HG03378 (cell line): ENCODE measurements at regions not wholly inside any gene's neighbourhood (a gene's known extent, or its start where the extent isn't known, plus 50 kb on each side); places are given as distances from the start of the nearest gene placed in this dataset.

Experiments
- ATAC-seq: cut with Tn5 transposase; IDR thresholded peaks from one replicate; pipeline ENCODE4 v1.9.1; 2021; ENCODE audit warnings: mild to moderate bottlenecking, moderate library complexity; ENCODE audit not compliant: unreplicated experiment

DNA sequence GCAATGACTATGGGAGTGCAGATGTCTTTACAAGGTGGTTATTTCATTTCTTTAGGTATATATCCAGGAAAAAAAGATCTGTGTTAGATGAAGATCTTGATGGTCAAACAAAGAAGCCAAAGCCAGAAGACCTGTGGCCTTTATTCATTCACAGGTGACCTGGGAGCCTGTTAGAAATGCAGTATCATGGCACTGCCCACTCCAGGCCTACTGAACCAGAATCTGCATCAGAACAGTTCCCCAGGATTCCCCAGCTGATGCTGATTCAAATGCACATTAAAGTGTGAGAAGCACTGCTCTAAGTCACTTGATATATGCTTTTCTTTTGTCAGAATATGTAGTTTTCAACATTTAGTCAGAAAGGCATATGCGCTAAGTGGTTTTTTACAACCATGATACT lies 251.1 kb downstream of the IPMK start:
- ATAC-seq = no peak

DNA sequence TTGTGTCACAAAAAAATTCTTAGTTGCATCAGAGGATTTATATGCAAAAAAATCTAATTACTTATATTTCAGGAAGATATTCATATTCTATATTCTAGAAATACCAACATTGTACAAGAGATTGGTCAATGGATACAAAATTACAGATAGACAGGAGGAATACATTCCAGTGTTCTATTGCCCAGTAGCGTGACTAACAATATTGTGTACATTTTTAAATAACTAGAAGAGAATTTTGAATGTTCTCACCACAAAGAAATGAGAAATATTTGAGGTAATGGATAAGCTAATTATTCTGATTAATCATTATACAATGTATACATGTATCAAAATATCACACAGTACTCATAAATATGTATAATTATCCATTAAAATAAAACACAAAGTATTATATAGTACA lies 253.3 kb downstream of the IPMK start:
- ATAC-seq = no peak

DNA sequence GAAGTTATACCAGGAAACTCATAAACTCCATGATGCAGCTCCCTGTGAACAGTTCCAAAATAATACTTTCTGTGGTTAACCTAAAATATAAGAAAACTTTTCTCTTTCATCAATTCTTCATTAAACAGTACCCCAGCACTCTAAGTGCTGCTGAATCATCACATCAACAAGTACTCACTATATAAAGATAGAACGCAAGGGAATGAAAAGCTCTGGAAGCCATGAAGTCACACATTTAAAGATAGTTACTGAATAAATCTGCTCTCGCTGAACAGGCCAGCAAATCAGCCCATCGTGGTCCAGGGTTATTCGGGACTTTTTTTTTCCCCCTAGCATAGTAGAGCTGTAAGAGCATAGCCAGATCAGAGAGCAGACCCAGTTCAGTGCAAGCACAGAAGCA lies 254.3 kb downstream of the IPMK start:
- no peak for ATAC-seq

DNA sequence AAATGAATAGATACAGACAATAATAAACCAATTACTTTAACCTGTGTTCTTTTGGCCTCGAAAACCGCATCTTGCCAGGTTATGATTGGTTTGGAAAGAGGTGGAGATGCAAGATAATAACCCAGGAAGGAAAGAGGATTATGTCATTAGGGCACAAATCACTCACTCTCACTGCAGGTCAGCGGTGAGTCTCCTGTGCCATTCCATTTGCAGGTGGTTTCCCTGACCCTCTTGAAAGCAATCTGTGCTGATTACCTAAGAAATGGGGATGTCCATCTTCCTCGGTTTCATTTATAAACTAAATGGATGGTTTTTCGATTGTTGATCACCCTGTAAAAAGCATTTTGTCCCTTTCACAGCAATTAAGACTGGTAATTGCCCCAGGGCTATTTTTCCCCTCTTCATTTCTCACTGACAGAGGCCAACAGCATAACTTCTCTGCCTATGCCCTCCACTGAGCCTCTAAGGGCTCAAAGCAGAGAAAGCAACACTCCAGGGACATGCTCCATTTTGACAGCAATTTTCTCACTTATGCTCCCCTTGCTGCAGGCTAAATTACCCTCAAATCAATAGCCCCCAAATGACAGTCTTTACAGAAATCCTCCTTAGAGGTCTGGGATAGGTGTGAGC lies 257.5 kb downstream of the IPMK start:
- no peak for ATAC-seq

DNA sequence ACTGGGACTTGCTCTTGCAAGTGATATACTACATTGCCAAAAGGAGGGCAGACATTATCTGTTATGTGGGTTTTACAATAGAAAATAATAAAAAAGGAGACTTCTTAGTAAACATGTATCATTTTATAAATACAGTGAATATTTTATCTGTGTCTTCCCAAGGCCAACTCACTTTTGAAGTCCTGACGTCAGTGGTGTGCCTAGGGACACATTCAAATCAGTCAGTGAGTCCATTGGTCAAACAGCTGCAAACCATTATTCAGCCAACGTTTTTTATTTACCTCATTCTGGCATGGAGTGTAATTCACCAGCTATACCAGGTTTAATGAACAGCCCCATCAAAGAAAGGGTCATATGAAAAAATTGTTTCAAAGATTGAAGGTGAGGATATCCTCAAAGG lies 263.7 kb downstream of the IPMK start:
- no peak for ATAC-seq

DNA sequence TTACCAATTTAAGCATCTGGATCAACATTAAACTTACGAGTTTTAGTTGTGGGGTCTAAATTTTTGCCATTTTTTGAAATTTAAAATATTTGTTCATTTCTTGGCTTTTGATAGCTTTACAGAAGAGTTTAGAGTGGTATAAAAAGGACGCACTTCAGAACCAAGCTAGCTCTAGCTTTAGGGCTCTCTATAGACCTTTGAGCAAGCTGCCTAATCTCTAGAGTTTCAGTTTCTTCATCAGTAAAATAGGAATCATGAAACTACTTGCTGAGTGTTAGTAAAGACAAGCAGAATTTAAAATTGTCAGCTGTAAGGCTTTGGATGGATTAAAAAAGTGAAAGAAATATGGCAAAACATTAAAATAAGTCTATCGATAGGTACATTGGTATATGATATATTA lies 266.5 kb downstream of the IPMK start:
- ATAC-seq = no peak

DNA sequence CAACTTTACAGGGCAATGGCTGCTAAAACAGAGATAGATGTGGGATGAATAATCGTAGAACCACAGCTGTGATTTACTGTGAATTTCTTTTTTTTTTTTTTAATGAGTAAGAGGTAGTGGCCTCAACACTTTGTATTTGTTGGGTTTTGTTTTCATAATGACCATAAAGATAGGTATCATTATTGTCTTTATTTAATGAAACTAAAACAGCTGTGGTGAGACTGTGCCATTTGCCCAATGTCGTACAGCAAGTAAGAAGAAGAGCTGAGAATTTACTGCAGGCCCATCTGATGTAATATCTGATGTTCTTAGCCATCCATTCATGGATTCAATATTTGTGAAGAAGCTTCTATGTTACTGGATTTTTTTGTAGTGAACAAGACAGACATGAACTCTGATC lies 271.2 kb downstream of the IPMK start:
- no peak for ATAC-seq

DNA sequence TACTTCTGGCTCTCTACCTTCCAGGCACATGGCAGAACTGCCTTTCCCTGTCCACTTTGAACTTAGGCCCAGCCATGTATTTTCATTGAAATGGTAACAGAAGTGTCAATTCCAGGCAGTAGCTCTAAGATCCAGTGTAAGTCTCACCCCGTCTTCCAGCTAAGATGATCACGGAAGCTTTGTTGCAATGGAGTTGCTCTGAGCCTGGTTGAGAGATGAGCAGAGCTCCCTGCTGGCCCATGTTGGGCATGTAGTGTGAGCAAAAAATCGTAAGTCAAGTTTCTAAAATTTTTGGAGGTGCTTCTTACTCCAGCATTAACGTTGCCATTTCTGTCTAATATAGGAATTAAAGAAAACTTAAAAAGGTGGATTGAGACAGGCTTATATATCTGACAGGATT lies 274.4 kb downstream of the IPMK start:
- no peak for ATAC-seq

DNA sequence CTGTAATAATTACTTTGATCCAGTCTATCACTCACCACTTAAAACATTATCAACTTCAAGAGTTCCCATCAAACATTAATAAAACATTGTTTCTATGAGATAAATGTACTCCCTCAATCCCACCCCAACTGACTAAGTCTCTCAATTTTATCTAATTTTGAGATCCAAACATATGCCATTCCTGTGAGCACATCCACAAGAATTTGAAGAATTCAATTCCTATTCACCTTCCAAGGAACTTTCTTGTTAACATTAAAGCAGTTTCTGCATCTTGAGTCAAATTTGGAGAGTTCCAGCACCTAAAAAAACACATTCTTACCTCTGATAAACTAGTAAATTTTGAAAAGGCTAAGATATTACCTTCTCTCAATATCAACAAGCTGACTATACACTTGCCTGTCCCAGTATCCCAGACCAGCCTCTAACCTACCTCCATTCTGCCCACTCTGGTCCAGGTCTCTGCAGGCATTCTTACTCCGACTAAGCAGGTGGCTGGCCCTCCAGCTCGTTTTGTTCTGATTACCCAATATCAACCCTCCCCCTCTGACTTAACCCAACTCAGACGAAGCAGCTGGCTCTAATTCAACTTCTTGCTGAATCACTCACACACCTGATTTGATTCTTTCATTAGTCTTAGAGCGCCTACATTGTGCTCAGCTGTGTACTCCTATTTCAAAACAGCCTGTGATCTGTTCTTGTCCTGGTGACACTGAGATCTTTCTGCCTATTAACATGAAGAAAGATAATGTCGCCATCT lies 275.2 kb downstream of the IPMK start:
- no peak for ATAC-seq

DNA sequence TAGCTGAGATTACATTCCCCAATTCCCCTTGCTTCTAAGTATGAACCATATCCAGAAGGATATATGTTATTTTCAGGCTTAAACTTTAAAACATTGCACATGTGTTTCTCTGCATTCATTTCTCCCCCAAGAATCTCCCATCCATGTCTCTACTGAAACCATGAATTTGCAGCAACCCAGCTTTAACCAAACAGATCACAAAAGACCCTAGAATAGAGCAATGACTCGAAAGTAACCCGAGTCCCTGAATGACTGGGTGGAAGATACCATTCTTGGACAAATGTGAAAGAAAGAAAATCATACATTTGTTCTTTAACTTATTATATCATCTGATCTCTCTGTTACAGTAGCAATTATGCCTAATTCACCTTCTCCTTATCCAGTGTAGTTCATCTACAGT lies 278.7 kb downstream of the IPMK start:
- no peak for ATAC-seq

DNA sequence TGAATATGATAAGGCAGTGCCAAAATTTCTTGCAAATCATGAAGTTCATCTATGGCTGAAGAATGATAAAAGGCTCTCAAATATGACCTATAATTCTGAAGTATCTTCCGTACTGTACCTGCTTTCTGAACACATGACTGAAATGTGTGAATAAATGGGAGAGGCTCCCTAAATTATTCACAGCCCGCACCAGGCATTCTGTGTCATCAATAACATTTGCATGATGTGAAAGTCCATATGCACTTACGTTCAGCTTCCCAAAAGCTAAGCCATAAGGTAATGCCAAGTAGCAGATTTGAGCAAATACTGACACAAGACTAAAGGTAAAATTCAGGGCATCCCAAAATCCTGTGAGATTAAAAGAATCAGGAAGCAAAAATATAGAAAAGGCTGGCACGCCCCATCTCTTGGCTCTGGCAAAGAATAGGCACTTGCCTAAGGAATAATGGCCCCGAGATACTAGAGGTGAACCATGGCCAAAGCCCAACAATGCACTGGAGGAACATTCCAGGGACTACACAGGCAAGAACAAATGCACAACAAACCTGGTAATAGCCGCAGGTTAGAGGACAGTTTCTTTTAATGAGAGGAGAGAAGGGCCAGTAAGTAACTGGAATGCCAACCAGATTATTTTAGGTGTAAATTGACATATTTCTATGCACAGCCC lies 280.5 kb downstream of the IPMK start:
- ATAC-seq = no peak

DNA sequence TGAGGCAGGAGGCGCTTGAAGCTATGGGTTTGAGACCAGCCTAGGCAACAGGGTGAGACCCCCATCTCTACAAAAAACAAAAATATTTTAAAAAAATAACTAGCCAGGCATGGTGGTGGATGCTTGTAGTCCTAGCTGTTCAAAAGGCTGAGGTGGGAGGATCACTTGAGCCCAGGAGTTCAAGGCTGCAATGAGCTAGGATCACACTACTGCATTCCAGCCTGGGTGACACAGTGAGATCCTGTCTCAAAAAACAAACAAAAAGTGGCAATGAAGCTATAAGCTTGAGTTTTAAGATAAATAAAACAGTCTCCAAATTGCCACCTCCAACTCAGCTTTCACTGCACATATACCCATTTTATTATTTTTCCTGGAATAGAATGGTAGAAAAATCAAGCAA lies 281.3 kb downstream of the IPMK start:
- ATAC-seq = no peak

DNA sequence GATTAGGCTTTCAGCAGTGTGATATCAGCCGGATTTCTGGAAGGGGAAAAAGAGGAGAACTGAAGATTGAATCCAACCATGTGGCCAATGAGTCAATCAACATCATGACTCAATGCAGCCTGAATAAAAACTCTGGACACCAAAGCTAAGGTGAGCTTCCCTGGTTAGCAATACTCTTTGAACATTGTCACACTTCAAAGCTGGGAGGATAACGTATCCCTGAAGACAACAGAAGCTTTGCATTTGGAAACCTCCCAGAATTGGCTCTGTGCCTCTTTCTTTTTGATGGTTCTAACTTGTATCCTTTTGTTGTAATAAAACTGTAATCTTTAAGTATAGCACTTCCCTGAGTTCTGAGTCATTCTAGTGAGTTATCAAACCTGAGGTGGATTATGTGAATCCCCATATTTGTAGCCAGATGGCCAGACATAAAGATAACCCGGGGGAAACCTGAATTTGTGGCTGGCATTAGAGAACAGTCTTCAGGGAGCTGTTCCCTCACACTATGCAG lies 284.4 kb downstream of the IPMK start:
- ATAC-seq = no peak

DNA sequence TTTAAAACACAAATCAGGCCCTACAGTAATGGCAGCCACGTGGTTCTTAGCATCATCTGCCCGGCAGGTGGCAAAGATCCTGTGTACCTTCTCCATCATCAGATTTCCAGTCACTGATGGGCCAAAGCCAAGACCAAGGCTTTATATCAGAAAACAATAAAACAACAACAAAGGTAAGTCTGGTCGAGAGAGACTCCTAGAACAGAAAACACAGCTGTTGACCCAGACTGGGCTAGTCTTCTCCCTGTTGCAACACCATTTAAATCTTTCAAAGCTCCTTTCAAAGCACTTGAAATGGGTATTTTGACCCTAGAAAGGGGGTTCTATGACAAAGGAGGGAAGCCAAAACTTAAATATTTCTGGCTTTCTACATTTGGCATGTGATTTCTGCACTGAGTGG lies 285.6 kb downstream of the IPMK start:
- no peak for ATAC-seq

DNA sequence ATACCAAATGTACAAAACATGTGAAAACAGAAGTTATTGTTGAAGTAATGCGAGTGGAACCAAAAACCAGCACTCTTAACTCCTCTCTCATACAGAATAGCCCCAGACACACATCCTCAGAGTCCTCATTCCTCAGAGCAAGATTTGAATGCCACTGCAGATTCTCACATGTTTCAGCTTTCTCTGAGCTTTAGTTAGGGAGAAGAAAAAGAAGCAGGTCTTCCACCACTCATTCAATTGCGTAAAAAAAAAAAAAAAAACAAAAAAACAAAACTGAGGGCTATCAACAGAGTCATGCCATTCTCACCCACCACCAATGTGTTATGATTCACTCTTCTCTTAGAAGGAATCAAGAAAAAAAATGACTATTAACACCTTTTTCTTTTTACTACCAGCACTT lies 287.7 kb downstream of the IPMK start:
- no peak for ATAC-seq

DNA sequence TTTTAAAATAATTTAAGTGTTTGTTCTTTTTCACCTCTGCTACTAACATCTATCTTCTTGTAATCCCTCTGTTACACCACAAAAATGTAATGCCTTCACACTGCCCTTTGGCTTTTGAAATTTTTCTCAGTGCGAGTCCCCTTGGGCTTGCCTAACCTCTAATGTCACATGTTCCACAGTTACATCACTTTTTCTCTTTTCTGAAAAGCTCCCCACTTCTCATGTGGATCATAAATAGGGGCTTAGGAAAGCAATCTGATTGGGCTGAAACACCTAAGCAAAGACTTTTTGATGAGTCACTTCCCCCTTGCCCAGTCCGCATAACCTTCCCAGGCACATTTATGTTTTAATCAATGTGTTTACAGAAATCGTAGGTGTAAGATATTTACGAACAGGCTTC lies 288.2 kb downstream of the IPMK start:
- ATAC-seq = no peak

DNA sequence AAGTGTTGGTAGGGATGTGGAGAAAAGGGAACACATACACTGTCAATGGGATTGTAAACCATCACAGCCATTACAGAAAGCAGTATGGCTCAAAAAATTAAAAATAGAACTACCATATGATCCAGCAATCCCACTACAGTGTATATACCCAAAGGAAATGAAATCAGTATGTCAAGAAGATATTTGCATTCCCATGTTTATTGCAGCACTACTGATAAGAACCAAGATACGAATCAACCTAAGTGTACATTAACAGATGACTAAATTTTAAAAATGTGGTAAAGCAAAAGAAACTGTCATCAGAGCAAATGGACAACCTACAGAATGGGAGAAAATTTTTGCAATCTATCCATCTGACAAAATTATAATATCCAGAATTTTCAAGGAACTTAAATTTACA lies 290.4 kb downstream of the IPMK start:
- no peak for ATAC-seq

DNA sequence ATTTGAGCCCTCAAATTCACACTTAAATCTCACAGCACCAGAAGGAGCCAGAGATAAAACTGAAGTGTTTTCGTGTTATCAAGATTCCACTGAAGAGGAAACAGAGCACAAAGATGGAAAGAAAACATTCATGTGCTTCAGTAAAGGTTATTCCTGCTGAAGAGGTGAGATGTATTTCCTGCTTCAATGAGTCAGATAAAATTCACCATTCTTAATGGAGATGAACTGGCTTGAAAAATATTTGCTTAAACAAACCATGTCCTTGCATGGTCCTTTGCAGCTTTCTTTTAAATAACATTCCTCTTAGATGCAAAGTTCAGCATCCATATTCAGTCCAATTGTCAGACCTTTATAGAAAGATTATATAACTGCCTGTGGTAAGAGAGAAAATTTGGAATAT lies 294.2 kb downstream of the IPMK start:
- no peak for ATAC-seq

DNA sequence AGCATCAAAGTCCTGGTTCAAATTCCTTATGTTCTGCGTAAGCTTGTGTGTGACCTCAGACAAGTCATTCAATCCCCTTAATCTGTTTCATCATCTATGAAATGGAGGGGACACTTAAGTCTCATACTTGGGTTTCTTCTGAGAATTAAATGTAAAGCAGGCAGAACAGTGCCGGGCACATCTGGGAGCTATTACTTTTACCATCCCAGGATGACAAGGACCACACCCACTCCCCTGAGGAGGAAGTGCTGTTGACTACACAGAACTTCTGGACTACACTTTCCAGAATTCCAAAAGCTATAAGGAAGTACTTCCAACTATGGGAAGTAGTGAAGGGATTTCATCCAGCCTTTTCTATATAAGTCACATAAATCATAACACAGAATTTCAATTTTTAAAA lies 294.9 kb downstream of the IPMK start:
- no peak for ATAC-seq

DNA sequence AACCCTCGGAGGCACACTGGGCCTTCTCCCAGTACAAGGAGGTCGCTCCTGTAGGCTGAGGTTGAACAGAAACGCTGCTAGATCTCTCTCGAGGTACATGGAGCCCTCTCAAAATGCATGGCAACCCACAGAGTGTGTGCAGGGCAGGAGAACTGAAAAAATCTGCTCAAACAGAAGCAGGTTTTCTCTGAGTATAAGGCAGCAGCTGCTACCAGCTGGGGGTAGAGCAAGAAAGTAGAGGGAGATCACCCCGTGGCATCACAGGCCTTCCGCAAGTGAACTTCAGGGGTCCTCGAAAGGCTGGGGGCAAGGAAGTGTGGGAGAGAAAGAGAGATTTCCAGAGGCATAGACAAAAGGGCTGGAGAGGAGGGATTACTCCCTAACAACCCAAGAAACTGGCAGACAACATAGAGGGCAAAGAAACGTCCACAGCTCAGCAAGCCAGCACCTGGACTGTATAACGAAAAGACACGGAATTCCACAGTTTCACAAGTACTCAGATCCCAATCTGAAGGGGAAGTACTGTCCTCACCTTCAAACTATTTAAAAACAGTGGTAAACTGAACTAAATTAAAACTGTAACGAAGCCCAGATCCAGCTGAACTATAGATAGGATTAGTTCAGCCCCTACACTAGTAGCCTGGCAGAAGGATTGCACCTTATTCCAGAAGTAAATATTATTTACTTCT lies 299.2 kb downstream of the IPMK start:
- no peak for ATAC-seq

DNA sequence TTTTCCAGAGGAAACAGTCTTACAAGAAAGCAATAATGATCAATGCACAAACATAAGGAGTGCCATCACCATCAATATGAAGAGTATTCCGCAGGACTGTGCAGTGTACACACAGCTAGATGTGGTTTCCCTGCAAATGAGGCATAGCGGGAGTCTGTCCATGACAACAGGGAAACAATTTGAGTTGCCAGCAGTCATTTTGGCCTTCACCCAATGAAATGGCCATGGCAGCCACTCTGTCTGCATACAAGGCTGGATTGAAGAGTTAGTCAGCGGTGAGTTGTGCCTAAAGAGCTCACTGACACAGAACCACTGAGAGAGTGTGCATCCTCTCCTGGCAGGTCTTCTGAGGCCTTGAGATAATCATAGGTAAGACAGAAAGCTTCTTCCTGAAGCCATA lies 303.3 kb downstream of the IPMK start:
- no peak for ATAC-seq

DNA sequence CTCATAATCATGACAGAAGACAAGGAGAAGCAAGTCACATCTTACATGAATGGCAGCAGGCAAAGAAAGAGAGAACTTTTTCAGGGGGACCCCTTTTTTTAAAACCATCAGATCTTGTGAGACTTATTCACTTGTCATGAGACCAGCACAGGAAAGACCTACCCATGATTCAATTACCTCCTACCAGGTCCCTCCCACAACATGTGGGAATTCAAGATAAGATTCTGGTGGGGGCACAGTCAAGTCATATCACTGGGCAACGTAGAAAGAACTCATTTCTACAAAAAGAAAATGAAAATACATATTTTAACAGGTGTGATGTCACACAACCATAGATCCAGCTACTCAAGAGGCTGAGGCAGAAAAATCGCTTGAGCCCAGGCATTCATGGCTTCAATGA lies 304.1 kb downstream of the IPMK start:
- no peak for ATAC-seq
